ENCODE measurements at regions not wholly inside any gene's neighbourhood (a gene's known extent, or its start where the extent isn't known, plus 50 kb on each side); places are given as distances from the start of the nearest gene placed in this dataset.

DNA sequence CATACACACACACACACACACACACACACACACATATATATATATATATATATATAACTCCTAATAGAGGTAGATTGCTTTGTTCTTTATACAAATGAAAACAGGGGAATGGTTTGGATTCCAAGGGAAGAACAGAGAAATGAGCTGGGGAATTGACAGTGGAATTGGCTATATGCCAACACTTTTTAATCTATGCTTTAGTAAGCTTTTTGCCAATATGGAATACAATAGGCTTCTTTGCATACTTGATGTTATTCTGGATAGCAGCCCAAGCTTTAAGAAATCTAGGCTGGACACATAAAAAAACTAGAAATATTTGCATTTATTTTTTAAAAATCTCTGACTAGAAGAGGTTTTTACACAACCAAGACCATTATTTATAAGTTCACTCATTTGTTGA lies 334.2 kb upstream of the MDFIC2 start:
- TF ChIP-seq SMC3 (IDR thresholded peaks at IDR 0.05) (no peak), E2F6 (IDR thresholded peaks at IDR 0.05; ENCODE audit: borderline replicate concordance, low read depth) (no peak), RFX5 (IDR thresholded peaks at IDR 0.05) (no peak), REST (IDR thresholded peaks at IDR 0.05) (no peak)
- TF ChIP-seq, protein P1, sequence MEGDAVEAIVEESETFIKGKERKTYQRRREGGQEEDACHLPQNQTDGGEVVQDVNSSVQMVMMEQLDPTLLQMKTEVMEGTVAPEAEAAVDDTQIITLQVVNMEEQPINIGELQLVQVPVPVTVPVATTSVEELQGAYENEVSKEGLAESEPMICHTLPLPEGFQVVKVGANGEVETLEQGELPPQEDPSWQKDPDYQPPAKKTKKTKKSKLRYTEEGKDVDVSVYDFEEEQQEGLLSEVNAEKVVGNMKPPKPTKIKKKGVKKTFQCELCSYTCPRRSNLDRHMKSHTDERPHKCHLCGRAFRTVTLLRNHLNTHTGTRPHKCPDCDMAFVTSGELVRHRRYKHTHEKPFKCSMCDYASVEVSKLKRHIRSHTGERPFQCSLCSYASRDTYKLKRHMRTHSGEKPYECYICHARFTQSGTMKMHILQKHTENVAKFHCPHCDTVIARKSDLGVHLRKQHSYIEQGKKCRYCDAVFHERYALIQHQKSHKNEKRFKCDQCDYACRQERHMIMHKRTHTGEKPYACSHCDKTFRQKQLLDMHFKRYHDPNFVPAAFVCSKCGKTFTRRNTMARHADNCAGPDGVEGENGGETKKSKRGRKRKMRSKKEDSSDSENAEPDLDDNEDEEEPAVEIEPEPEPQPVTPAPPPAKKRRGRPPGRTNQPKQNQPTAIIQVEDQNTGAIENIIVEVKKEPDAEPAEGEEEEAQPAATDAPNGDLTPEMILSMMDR (IDR thresholded peaks at IDR 0.05): no peak

Data from A549 (cell line).